Loucy (cell line): ENCODE measurements at regions not wholly inside any gene's neighbourhood (a gene's known extent, or its start where the extent isn't known, plus 50 kb on each side); places are given as distances from the start of the nearest gene placed in this dataset.

Source experiments
- EZH2phosphoT487 ChIP-seq: fragments of 200-600 bp; IDR thresholded peaks from 2 replicates; pipeline ENCODE4 v1.6.1; 2018; ENCODE audit warnings: antibody characterized with exemption, mild to moderate bottlenecking, moderate library complexity, borderline replicate concordance
- TF ChIP-seq, protein P1 (sequence below): fragments of 200-600 bp; sonication (generic); conservative IDR thresholded peaks from 2 replicates; pipeline ENCODE4 v1.5.1; 2014; ENCODE audit warnings: mild to moderate bottlenecking, antibody characterized with exemption, low read length

- TF ChIP-seq, protein P1, sequence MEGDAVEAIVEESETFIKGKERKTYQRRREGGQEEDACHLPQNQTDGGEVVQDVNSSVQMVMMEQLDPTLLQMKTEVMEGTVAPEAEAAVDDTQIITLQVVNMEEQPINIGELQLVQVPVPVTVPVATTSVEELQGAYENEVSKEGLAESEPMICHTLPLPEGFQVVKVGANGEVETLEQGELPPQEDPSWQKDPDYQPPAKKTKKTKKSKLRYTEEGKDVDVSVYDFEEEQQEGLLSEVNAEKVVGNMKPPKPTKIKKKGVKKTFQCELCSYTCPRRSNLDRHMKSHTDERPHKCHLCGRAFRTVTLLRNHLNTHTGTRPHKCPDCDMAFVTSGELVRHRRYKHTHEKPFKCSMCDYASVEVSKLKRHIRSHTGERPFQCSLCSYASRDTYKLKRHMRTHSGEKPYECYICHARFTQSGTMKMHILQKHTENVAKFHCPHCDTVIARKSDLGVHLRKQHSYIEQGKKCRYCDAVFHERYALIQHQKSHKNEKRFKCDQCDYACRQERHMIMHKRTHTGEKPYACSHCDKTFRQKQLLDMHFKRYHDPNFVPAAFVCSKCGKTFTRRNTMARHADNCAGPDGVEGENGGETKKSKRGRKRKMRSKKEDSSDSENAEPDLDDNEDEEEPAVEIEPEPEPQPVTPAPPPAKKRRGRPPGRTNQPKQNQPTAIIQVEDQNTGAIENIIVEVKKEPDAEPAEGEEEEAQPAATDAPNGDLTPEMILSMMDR, result no peak
- TF ChIP-seq EZH2phosphoT487, result no peak
Measured at GRCh38 chr22:27298742-27299141, 502.8 kb downstream of the MN1 start.
